ENCODE measurements at regions not wholly inside any gene's neighbourhood (a gene's known extent, or its start where the extent isn't known, plus 50 kb on each side); places are given as distances from the start of the nearest gene placed in this dataset.

DNA sequence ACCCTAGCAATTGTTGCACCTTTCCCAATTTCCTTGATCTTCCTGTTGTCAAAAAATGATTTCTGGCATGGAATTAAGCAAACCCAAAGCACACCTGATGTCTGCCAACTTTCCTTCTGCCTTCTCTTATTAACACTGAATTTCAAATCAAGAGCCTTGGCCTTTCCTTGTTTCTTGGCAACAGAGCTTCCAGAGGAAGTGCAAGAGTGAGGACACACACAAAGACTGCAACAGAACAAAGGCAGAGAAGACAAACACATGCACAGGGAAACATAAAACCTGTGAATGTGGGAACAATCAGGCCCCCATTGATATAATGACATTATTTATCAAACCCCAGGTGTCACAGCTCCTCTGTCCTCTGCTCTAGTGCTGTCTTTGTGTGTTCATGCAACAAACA is 73.0 kb upstream of the IL6 start:
- no peaks in the 10 kb centered on the region for H3K9me3 ChIP-seq (ENCODE audit: insufficient read depth in 2 of 2, low read depth in 1 of 2, low read length in 1 of 2)
- CTCF ChIA-PET (ENCODE audit: partially characterized antibody), result interaction anchor here (0.6 to 2.1 kb wide), 5 partner anchors 67 to 94 kb away, joined by 3 to 10 read pairs (median 4); partner anchors contain the start of gene IL6
- DNase-seq (ENCODE audit: low read depth in 1 of 2, low spot score in 2 of 2) (no peak), FAIRE-seq (no peak)
- H2BK5ac ChIP-seq (ENCODE audit: low read depth, low read length), result no peak overlapping the region
- no peak overlapping the region for H4K91ac ChIP-seq (replicated peaks; ENCODE audit: insufficient read length, low read length)
- no peaks in the 10 kb centered on the region for H3K79me2 ChIP-seq (ENCODE audit: control insufficient read depth in 1 of 2, insufficient read depth in 2 of 2, low read length in 2 of 2)
- no peak overlapping the region for H3K27ac ChIP-seq (ENCODE audit: low read depth, low read length)
- no peaks in the 10 kb centered on the region for H3K79me1 ChIP-seq (ENCODE audit: low read depth, low read length)
- no peak overlapping the region for H4K8ac ChIP-seq (ENCODE audit: extremely low read depth, insufficient read depth, low read length)
- H2BK20ac ChIP-seq (ENCODE audit: low read length), result no peak overlapping the region
- no peaks in the 10 kb centered on the region for H4K20me1 ChIP-seq (replicated peaks in 1 of 2; ENCODE audit: control insufficient read depth in 1 of 2, insufficient read depth in 2 of 2, low read length in 2 of 2)
- no peaks in the 10 kb centered on the region for H3K27me3 ChIP-seq (replicated peaks in 1 of 4; ENCODE audit: control insufficient read depth in 3 of 4, extremely low read depth in 1 of 4, insufficient read depth in 3 of 4, low read length in 3 of 4)
- no peak overlapping the region for H4K5ac ChIP-seq (ENCODE audit: insufficient read length, low read depth, low read length)
- H3K23me2 ChIP-seq (ENCODE audit: low read depth, low read length), result no peaks in the 10 kb centered on the region
- no peak overlapping the region for H2AK5ac ChIP-seq (ENCODE audit: low read depth, low read length)
- no peak overlapping the region for H2BK120ac ChIP-seq (replicated peaks; ENCODE audit: low read depth, low read length)
- POLR2A ChIA-PET (ENCODE audit: partially characterized antibody), result interaction anchor here (0.8 kb wide), 1 partner anchor 74 kb away, joined by 3 read pairs; no protein-coding TSS in a partner anchor
- no peak overlapping the region for H3K14ac ChIP-seq (ENCODE audit: insufficient read length)
- H3K4me3 ChIP-seq (ENCODE audit: extremely low read depth in 1 of 4, insufficient read depth in 2 of 4, low read depth in 3 of 4, low read length in 4 of 4), result no peak overlapping the region
- H3K4ac ChIP-seq (replicated peaks; ENCODE audit: insufficient read length, low read depth, low read length), result no peak overlapping the region
- H2AFZ ChIP-seq (ENCODE audit: low read length), result peak overlapping the region; percentile 35; the same call in 1 of the 2 replicates
- H3K4me1 ChIP-seq (replicated peaks in 1 of 4; ENCODE audit: control insufficient read depth in 3 of 4, insufficient read depth in 4 of 4, low read length in 3 of 4), result peaks cover 0 to 3% (median 0%) of the 10 kb centered on the region in 4 experiments; a peak in 1 of 7 replicates
- no peak overlapping the region for H3K23ac ChIP-seq (ENCODE audit: insufficient read length)
- H3K9ac ChIP-seq (replicated peaks in 1 of 4; ENCODE audit: extremely low read depth in 1 of 4, low read depth in 3 of 4, low read length in 3 of 4), result no peak overlapping the region
- no peak overlapping the region for H3K4me2 ChIP-seq (ENCODE audit: insufficient read depth in 1 of 2, low read depth in 2 of 2, low read length in 2 of 2)
- H2BK15ac ChIP-seq (ENCODE audit: low read length), result no peak overlapping the region
- H2BK12ac ChIP-seq (ENCODE audit: low read depth, low read length), result no peak overlapping the region
- H3K18ac ChIP-seq (ENCODE audit: extremely low read depth, low read length), result no peak overlapping the region
- H3K56ac ChIP-seq (replicated peaks; ENCODE audit: insufficient read length, low read depth, low read length), result no peak overlapping the region
- no peaks in the 10 kb centered on the region for H3K36me3 ChIP-seq (ENCODE audit: control insufficient read depth in 2 of 4, insufficient read depth in 4 of 4, low read length in 3 of 4)
- TF ChIP-seq BCL11A (IDR thresholded peaks at IDR 0.05; ENCODE audit: low read depth in 2 of 2, low read length in 2 of 2) (no peak), CBX8 (IDR thresholded peaks at IDR 0.05; ENCODE audit: borderline replicate concordance, low read depth, low read length) (no peak), SIN3A (conservative IDR thresholded peaks at IDR 0.05 in 1 of 2, IDR thresholded peaks at IDR 0.05 in 1 of 2; ENCODE audit: low read depth in 1 of 2, low read length in 2 of 2) (no peak), GABPA (IDR thresholded peaks at IDR 0.05; ENCODE audit: borderline replicate concordance, insufficient read depth, low read length) (no peak), TCF12 (IDR thresholded peaks at IDR 0.05; ENCODE audit: low read depth, low read length) (no peak), RBBP5 (IDR thresholded peaks at IDR 0.05; ENCODE audit: borderline replicate concordance, low read depth, low read length) (no peak), SUZ12 (IDR thresholded peaks at IDR 0.05; ENCODE audit: low read length) (no peak), CEBPB (IDR thresholded peaks at IDR 0.05; ENCODE audit: low read depth, low read length) (no peak), YY1 (IDR thresholded peaks at IDR 0.05; ENCODE audit: low read depth, low read length) (no peak), SP4 (IDR thresholded peaks at IDR 0.05; ENCODE audit: low read length) (no peak), MAFK (IDR thresholded peaks at IDR 0.05; ENCODE audit: low read depth, low read length) (no peak), RNF2 (IDR thresholded peaks at IDR 0.05; ENCODE audit: borderline replicate concordance, low read depth, low read length, missing control alignments, poor library complexity, severe bottlenecking) (no peak), SIX5 (IDR thresholded peaks at IDR 0.05; ENCODE audit: low read depth, low read length) (no peak), JUND (IDR thresholded peaks at IDR 0.05; ENCODE audit: low read length) (no peak), EP300 (IDR thresholded peaks at IDR 0.05; ENCODE audit: borderline replicate concordance in 1 of 2, low read depth in 2 of 2, low read length in 2 of 2) (no peak)
